ENCODE measurements at regions not wholly inside any gene's neighbourhood (a gene's known extent, or its start where the extent isn't known, plus 50 kb on each side); places are given as distances from the start of the nearest gene placed in this dataset.

GRCh38 chr5:147055850-147056566 is 177.5 kb upstream of the PPP2R2B start:
- TF ChIP-seq, protein P1, sequence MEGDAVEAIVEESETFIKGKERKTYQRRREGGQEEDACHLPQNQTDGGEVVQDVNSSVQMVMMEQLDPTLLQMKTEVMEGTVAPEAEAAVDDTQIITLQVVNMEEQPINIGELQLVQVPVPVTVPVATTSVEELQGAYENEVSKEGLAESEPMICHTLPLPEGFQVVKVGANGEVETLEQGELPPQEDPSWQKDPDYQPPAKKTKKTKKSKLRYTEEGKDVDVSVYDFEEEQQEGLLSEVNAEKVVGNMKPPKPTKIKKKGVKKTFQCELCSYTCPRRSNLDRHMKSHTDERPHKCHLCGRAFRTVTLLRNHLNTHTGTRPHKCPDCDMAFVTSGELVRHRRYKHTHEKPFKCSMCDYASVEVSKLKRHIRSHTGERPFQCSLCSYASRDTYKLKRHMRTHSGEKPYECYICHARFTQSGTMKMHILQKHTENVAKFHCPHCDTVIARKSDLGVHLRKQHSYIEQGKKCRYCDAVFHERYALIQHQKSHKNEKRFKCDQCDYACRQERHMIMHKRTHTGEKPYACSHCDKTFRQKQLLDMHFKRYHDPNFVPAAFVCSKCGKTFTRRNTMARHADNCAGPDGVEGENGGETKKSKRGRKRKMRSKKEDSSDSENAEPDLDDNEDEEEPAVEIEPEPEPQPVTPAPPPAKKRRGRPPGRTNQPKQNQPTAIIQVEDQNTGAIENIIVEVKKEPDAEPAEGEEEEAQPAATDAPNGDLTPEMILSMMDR (IDR thresholded peaks at IDR 0.05), result no peak
- Histone ChIP-seq H3K4me3 (no peak overlapping the region), H3K36me3 (no peaks in the 10 kb centered on the region), H3K4me1 (no peaks in the 10 kb centered on the region), H3K9me3 (no peaks in the 10 kb centered on the region), H3K27me3 (no peaks in the 10 kb centered on the region), H3K27ac (no peak overlapping the region)
- DNase-seq (ENCODE audit: low spot score in 2 of 2), result no peak
- intact Hi-C loops (cut with DNase I), result no loop called here

GRCh38 chr5:147057051-147057450 is 177.8 kb upstream of the STK32A start:
- H3K27ac ChIP-seq, result no peak overlapping the region
- H3K27me3 ChIP-seq, result no peaks in the 10 kb centered on the region
- H3K4me3 ChIP-seq, result no peak overlapping the region
- H3K4me1 ChIP-seq, result no peaks in the 10 kb centered on the region
- no peak for DNase-seq (ENCODE audit: low spot score in 2 of 2)
- TF ChIP-seq, protein P1 (IDR thresholded peaks at IDR 0.05), result no peak
- H3K9me3 ChIP-seq, result no peaks in the 10 kb centered on the region
- no peaks in the 10 kb centered on the region for H3K36me3 ChIP-seq
- intact Hi-C loops (cut with DNase I), result no loop called here

DNA sequence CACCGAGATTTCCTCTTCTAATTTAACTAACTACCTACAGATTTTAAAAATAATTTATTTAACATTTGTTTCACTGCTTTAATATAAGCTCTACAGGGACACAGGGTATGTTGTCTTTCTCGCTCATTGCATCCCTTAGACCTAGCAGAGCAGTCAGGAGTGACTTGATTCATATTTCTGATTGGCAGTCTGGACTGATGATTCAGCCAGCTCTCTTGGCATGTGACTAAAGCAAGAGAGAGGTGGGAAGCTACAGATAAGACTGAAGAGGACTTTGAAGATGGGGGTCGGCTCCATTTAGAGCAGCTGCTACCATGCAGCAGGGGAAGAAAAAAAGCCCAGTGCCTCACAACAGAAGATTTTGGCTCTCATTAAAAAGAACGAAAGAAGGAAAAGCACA is 173.4 kb upstream of the STK32A start:
- no peaks in the 10 kb centered on the region for H3K9me3 ChIP-seq
- no peaks in the 10 kb centered on the region for H3K4me1 ChIP-seq
- H3K27me3 ChIP-seq, result no peaks in the 10 kb centered on the region
- intact Hi-C loops (cut with DNase I), result no loop called here
- H3K4me3 ChIP-seq, result no peak overlapping the region
- TF ChIP-seq, protein P1 (IDR thresholded peaks at IDR 0.05), result no peak
- H3K36me3 ChIP-seq, result no peaks in the 10 kb centered on the region
- DNase-seq (ENCODE audit: low spot score in 2 of 2), result no peak
- H3K27ac ChIP-seq, result no peak overlapping the region

DNA sequence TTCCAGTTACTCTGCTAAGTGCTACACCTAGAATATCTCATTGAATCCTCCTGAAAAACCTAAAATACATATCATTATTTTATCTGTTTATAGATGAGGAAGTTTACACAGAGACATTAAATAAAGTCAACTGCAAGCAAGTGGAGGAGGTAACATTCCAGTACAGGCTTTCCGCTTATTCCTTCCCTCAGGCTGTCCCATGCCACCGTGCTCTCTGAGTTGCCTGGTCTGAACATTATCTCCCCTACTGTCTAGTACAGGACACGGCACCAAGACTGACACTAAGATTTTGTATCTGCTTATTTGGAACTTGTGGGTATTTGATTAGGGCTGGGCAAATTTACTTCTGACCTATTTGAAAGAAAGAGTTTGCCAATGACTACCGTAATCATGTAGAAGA is 172.4 kb upstream of the STK32A start:
- TF ChIP-seq, protein P1 (IDR thresholded peaks at IDR 0.05), result no peak
- Histone ChIP-seq H3K27ac (no peak overlapping the region), H3K4me1 (no peaks in the 10 kb centered on the region), H3K36me3 (no peaks in the 10 kb centered on the region), H3K9me3 (no peaks in the 10 kb centered on the region), H3K4me3 (no peak overlapping the region), H3K27me3 (no peaks in the 10 kb centered on the region)
- no peak for DNase-seq (ENCODE audit: low spot score in 2 of 2)
- intact Hi-C loops (cut with DNase I), result no loop called here

DNA sequence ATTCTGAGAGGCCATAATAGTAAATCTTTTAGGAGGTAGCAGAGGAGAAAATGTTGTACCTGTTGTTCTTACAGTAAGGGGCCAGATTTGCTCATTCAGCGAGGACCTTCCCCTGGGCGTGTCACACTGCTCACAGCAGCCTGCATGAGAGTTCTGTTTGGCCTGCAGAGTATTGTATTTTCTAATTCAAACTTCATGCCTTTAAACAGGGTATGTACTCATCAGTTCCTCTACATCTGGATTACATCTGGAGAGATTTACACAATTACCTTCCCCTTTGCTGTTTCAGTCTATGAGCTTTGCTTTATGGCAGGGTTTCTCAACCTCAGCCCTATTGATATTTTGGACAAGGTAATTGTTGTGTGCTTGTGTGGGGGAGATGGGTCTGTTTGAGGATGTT is 170.9 kb upstream of the STK32A start:
- Histone ChIP-seq H3K27ac (no peak overlapping the region), H3K36me3 (no peaks in the 10 kb centered on the region), H3K9me3 (no peaks in the 10 kb centered on the region), H3K4me3 (no peak overlapping the region), H3K4me1 (no peaks in the 10 kb centered on the region), H3K27me3 (no peaks in the 10 kb centered on the region)
- TF ChIP-seq, protein P1 (IDR thresholded peaks at IDR 0.05), result no peak
- no peak for DNase-seq (ENCODE audit: low spot score in 2 of 2)
- intact Hi-C loops (cut with DNase I), result no loop called here

GRCh38 chr5:147065071-147065470 is 169.8 kb upstream of the STK32A start:
- Histone ChIP-seq H3K27ac (no peak overlapping the region), H3K9me3 (no peaks in the 10 kb centered on the region), H3K4me3 (no peak overlapping the region), H3K27me3 (no peaks in the 10 kb centered on the region), H3K36me3 (no peaks in the 10 kb centered on the region), H3K4me1 (no peaks in the 10 kb centered on the region)
- no peak for DNase-seq (ENCODE audit: low spot score in 2 of 2)
- intact Hi-C loops (cut with DNase I), result no loop called here
- TF ChIP-seq, protein P1 (IDR thresholded peaks at IDR 0.05), result no peak
